Upper lobe of left lung (tissue), 4 donors: ENCODE measurements at regions not wholly inside any gene's neighbourhood (a gene's known extent, or its start where the extent isn't known, plus 50 kb on each side); places are given as distances from the start of the nearest gene placed in this dataset.
"Not testable (repeated sequence)": the region's sequence is repeated elsewhere in the genome, so short reads cannot be mapped to it uniquely, and the experiment has no call there.

ENCODE experiments used
- POLR2AphosphoS5 ChIP-seq, 2 donors: sonication (generic); formaldehyde crosslinking; IDR thresholded peaks; one replicate each; pipeline ENCODE4 v1.5.1; 2017; ENCODE audit warnings: antibody characterized with exemption in 2 of 2
- TF ChIP-seq, protein P1 (sequence below), 6 experiments: fragments of 450-650 bp in 4 of 6; fragments of 200-600 bp in 2 of 6; sonication (generic) in 2 of 6; IDR thresholded peaks; one replicate each; pipeline ENCODE4 v1.5.1; 2016 to 2019; ENCODE audit warnings: antibody characterized with exemption in 6 of 6

GRCh38 chr13:21263909-21264308 is 87.5 kb downstream of the MRPL57 start:
- TF ChIP-seq, protein P1, sequence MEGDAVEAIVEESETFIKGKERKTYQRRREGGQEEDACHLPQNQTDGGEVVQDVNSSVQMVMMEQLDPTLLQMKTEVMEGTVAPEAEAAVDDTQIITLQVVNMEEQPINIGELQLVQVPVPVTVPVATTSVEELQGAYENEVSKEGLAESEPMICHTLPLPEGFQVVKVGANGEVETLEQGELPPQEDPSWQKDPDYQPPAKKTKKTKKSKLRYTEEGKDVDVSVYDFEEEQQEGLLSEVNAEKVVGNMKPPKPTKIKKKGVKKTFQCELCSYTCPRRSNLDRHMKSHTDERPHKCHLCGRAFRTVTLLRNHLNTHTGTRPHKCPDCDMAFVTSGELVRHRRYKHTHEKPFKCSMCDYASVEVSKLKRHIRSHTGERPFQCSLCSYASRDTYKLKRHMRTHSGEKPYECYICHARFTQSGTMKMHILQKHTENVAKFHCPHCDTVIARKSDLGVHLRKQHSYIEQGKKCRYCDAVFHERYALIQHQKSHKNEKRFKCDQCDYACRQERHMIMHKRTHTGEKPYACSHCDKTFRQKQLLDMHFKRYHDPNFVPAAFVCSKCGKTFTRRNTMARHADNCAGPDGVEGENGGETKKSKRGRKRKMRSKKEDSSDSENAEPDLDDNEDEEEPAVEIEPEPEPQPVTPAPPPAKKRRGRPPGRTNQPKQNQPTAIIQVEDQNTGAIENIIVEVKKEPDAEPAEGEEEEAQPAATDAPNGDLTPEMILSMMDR (IDR thresholded peaks at IDR 0.05), result not testable (repeated sequence)
- TF ChIP-seq POLR2AphosphoS5 (IDR thresholded peaks at IDR 0.05), result not testable (repeated sequence)
